ENCODE measurements at regions not wholly inside any gene's neighbourhood (a gene's known extent, or its start where the extent isn't known, plus 50 kb on each side); places are given as distances from the start of the nearest gene placed in this dataset.

- no peak for DNase-seq (ENCODE audit: low spot score)
These were observed 213.7 kb upstream of the SGK1 start for GRCh38 chr6:134531611-134532010.

- no peak for DNase-seq (ENCODE audit: low spot score)
These were observed 213.3 kb upstream of the SGK1 start for GRCh38 chr6:134531188-134531551.

GRCh38 chr6:134529921-134530320, 212.0 kb upstream of the SGK1 start:
- peak; percentile 63 for DNase-seq (ENCODE audit: low spot score)

GRCh38 chr6:134529305-134529704, 211.4 kb upstream of the SGK1 start:
- no peak for DNase-seq (ENCODE audit: low spot score)

GRCh38 chr6:134527108-134527787, 209.3 kb upstream of the SGK1 start:
- no peak for DNase-seq (ENCODE audit: low spot score)

- no peak for DNase-seq (ENCODE audit: low spot score)
These were observed 207.4 kb upstream of the SGK1 start for GRCh38 chr6:134525190-134525868.

- no peak for DNase-seq (ENCODE audit: low spot score)
These were observed 206.2 kb upstream of the SGK1 start for GRCh38 chr6:134523903-134524650.

- DNase-seq (ENCODE audit: low spot score), result no peak
These were observed 205.1 kb upstream of the SGK1 start for GRCh38 chr6:134523051-134523450.

- DNase-seq (ENCODE audit: low spot score), result no peak
These were observed 203.2 kb upstream of the SGK1 start for GRCh38 chr6:134521116-134521501.

GRCh38 chr6:134520181-134521115, 202.5 kb upstream of the SGK1 start:
- DNase-seq (ENCODE audit: low spot score), result no peak

GRCh38 chr6:134519465-134519864, 201.6 kb upstream of the SGK1 start:
- DNase-seq (ENCODE audit: low spot score), result no peak

GRCh38 chr6:134517868-134518267, 200.0 kb upstream of the SGK1 start:
- DNase-seq (ENCODE audit: low spot score), result no peak

- peak; percentile 46 for DNase-seq (ENCODE audit: low spot score)
These were observed 199.3 kb upstream of the SGK1 start for GRCh38 chr6:134517145-134517658.

- DNase-seq (ENCODE audit: low spot score), result no peak
These were observed 198.7 kb upstream of the SGK1 start for GRCh38 chr6:134516582-134516981.

GRCh38 chr6:134515986-134516385, 198.1 kb upstream of the SGK1 start:
- no peak for DNase-seq (ENCODE audit: low spot score)

GRCh38 chr6:134512981-134513391, 195.1 kb upstream of the SGK1 start:
- no peak for DNase-seq (ENCODE audit: low spot score)

- no peak for DNase-seq (ENCODE audit: low spot score)
These were observed 194.2 kb upstream of the SGK1 start for GRCh38 chr6:134511984-134512683.

GRCh38 chr6:134510920-134511319, 193.0 kb upstream of the SGK1 start:
- no peak for DNase-seq (ENCODE audit: low spot score)

- peak; percentile 85 for DNase-seq (ENCODE audit: low spot score)
These were observed 192.2 kb upstream of the SGK1 start for GRCh38 chr6:134510142-134510541.

GRCh38 chr6:134508862-134509498, 191.1 kb upstream of the SGK1 start:
- DNase-seq (ENCODE audit: low spot score), result peak; percentile 69

Data from HT-29 (cell line).